Mesodermal cell (in vitro differentiated cells): ENCODE measurements at regions not wholly inside any gene's neighbourhood (a gene's known extent, or its start where the extent isn't known, plus 50 kb on each side); places are given as distances from the start of the nearest gene placed in this dataset.
"Not testable (repeated sequence)": the region's sequence is repeated elsewhere in the genome, so short reads cannot be mapped to it uniquely, and the experiment has no call there.

Experiments
- H3K27ac ChIP-seq: 2 replicates; pipeline ENCODE4 v1.7.0; 2013; ENCODE audit warnings: mild to moderate bottlenecking, low read depth, low read length, moderate library complexity; ENCODE audit not compliant: severe bottlenecking
- H3K36me3 ChIP-seq: 2 replicates; pipeline ENCODE4 v1.7.1; 2013; ENCODE audit warnings: mild to moderate bottlenecking, low read length, moderate library complexity; ENCODE audit not compliant: control insufficient read depth, insufficient read depth
- H3K4me1 ChIP-seq: one replicate; pipeline ENCODE4 v1.7.1; 2013; ENCODE audit warnings: mild to moderate bottlenecking, low read length; ENCODE audit not compliant: insufficient read depth, control insufficient read depth, poor library complexity, severe bottlenecking
- H3K4me3 ChIP-seq: 2 replicates; pipeline ENCODE4 v1.7.0; 2013; ENCODE audit warnings: low read length, control low read depth, mild to moderate bottlenecking; ENCODE audit not compliant: insufficient read depth, poor library complexity, severe bottlenecking; ENCODE audit errors: extremely low read depth
- H3K9me3 ChIP-seq: 2 replicates; pipeline ENCODE4 v1.7.1; 2013; ENCODE audit warnings: mild to moderate bottlenecking, low read length, moderate library complexity; ENCODE audit not compliant: control insufficient read depth
- WGBS, 2 experiments: methylation state at CpG; one replicate each; pipeline ENCODE4 v1.1.5; 2013; ENCODE audit warnings: missing lambda C conversion rate in 2 of 2; ENCODE audit not compliant: insufficient coverage in 2 of 2; 5-methylcytosine and 5-hydroxymethylcytosine counted together

DNA sequence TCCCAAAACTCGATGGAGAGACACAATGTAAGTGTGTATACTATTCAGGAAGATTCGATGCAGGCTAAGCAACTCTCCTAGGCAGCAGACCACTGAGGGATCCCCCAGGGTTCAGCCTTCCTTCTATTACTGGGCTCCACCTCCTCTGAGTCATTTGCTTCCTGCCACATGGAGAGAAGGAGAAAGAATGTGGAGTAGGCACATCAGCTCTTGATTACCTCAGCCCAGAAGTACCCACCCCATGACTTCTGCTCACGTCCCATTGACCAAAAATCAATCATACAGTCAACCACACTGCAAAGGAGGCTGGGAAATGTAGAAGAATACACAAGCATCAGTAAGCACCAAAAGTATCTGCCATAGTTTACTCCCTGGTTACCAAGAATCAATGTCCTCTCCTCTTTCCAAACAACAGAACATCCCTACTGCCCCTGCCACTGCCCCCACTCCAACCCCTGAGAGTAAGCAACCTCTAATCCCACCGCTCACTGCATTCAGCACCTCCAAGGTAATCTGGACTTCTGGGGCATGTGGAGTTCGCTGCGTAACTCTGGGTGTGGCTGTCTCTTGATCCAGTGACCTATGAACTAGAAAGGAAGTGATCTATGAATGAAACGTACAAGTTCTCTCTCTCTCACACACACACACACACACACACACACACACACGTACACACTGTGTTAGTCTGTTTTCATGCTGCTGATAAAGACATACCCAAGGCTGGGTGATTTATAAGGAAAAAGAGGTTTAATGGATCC is 91.2 kb upstream of the C1QTNF7 start:
- 62 to 100% methylated on average over 2 of the region's 8 CpGs for WGBS, 2 experiments
- Histone ChIP-seq H3K27ac (peak overlapping the region; percentile 63), H3K4me1 (peaks cover 16% of the 10 kb centered on the region), H3K4me3 (no peak overlapping the region), H3K9me3 (no peaks in the 10 kb centered on the region), H3K36me3 (no peaks in the 10 kb centered on the region)

DNA sequence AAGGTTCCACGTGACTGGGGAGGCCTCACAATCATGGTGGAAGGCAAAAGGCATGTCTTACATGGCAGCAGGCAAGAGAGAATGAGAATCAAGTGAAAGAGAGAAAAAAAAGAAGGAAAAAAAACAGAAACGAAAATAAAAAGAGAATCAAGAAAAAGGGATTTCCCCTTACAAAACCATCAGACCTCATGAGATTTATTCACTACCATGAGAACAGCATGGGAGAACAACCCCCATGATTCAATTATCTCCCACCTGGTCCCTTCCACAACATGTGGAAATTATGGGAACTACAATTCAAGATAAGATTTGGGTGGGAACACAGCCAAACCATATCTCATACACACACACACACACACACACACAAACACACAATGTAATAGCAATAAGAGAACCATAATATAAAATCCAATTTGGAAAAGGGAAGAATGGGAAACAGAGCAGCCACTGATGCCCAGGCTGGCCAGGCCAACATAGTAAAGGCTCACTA is 90.6 kb upstream of the C1QTNF7 start:
- H3K36me3 ChIP-seq, H3K4me3 ChIP-seq, H3K27ac ChIP-seq, H3K9me3 ChIP-seq: not testable (repeated sequence)
- 89 to 90% methylated on average over 1 of the region's 2 CpGs for WGBS, 2 experiments
- H3K4me1 ChIP-seq, result peaks cover 22% of the 10 kb centered on the region

DNA sequence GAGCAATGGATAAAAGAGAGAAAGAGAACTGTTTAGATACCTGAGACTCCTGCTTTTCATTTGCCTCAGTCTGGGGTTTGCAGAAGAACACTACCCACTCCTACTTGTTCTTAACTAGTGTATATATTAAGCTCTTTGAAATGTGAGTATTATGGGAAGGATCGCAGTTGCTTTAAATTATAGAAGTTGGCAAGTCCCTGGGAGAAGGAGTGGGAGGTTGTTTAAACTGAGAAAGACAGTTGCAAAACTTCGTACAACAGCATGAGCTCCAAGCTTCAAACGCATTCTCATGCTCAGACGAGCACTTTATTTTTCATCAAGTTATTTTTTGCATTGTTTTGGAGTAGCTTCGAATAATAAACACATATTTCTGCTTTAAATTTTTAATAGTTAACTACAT is 88.1 kb upstream of the C1QTNF7 start:
- Histone ChIP-seq H3K4me3 (no peak overlapping the region), H3K9me3 (no peaks in the 10 kb centered on the region), H3K4me1 (peaks cover 22% of the 10 kb centered on the region), H3K36me3 (no peaks in the 10 kb centered on the region), H3K27ac (no peak overlapping the region)
- WGBS, 2 experiments, result 94 to 100% methylated on average over 1 to 2 of the region's 5 CpGs

DNA sequence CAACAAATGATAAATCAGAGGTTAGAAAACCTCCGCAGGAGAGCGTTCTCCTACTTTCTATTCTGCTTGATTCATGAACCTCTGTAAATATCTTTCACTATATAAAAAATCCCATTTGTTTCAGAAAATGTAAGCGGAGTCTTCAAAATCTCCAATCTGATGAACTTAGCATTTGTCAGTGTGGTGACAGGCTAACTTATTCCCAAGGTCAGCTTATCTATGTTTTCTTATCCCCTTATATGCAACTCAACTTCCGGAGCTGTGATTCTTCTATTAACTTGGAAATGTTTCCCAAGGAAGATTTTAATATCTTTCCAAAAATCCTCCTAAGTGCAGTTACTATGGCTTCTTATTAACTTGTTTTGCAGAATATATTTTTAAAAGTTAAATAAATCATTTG is 87.5 kb upstream of the C1QTNF7 start:
- Histone ChIP-seq H3K36me3 (no peaks in the 10 kb centered on the region), H3K27ac (no peak overlapping the region), H3K4me3 (no peak overlapping the region), H3K9me3 (no peaks in the 10 kb centered on the region), H3K4me1 (peaks cover 22% of the 10 kb centered on the region)
- 100% methylated on average over 1 of the region's 4 CpGs for WGBS, 2 experiments

DNA sequence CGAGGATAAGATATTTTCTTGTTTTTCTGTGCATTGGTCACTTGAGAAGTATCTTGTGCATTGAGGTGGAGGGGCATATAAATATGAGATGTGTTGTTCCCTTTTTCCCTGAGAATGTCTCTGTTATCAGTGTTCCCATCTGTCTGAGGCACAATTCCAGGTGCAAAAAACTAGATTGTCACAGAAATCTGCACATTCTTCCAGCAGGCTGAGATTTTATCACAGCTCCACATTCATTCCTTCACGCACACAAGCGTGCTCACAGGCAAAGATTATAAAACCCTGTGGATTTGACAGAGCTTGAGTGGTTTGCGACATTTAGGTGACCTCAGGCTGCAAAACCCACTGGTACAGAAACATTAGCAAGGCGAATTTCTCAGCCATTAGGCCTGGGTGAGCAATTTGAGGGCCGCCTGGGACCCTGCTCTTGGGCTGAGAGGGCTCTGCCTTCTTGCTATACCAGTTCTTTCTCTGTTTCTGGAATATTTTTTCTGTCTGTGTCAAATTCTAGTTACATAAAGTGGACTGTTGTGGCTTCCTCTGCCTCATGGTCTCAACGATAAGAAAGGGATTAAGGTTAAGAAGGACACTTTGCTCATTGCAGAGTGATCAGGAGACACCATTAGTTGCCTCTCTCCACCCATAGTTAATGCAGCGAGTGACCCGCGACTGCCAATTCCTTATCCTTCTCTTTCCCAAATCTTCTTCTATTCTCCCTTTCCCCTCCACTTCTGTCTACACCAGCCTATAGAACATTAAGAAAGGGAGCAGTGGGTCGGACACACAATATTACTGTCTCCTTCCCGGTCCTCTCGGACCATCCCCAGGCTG is 86.7 kb upstream of the C1QTNF7 start:
- WGBS, 2 experiments, result 89 to 90% methylated on average over 9 of the region's 13 CpGs
- H3K4me3 ChIP-seq, result no peak overlapping the region
- H3K27ac ChIP-seq, result no peak overlapping the region
- H3K36me3 ChIP-seq, result no peaks in the 10 kb centered on the region
- H3K9me3 ChIP-seq, result no peaks in the 10 kb centered on the region
- peaks cover 22% of the 10 kb centered on the region for H3K4me1 ChIP-seq

DNA sequence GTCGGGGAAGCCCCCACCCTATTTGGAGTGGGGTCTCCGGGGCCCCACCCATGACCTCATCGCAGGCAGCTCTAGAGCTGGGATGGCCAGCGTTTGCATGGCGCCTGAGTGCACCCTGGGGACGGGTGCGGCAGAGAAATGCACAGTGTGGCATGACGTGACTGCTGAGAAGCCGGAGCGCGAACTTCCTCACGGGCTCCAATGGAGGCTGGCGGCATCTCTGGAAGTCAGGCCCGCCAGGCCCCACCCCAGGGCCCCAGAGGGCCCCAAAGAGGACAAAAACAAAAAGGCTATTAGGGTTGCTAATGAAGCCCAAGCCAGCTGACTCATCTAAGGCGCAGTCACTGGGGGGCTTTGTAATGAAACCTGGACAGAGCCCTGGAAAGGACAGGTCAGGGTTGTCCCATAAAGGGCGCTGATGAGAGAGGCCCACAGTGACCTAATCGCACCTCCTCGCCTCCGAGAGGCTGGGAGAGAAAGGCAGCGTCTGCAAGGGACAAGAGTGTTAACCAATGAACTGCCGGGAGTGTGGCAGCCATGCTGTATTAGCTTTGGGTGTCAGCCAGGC is 86.0 kb upstream of the C1QTNF7 start:
- Histone ChIP-seq H3K36me3 (no peaks in the 10 kb centered on the region), H3K27ac (no peak overlapping the region), H3K9me3 (no peaks in the 10 kb centered on the region), H3K4me1 (peaks cover 15% of the 10 kb centered on the region), H3K4me3 (no peak overlapping the region)
- WGBS, 2 experiments, result 90 to 96% methylated on average over 15 to 21 of the region's 21 CpGs

DNA sequence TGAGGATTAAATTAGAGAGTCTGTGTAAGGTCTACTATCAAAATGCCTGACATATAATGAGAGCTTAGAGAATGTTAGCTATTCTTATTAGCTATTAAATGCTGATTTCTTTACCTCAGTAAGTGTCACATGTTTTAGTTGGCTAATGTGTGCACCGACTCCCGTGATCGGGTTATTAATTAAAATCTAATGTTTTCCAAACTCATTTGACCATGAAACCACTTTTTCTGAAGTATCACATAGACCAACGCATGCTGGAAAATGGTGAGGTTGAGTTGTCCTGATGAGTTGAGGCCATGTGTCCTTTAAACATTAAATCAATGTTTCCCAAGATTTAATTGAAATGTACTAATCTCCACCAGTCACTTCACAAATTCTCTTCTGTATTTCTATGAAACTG is 84.8 kb upstream of the C1QTNF7 start:
- Histone ChIP-seq H3K9me3 (no peaks in the 10 kb centered on the region), H3K27ac (no peak overlapping the region), H3K36me3 (no peaks in the 10 kb centered on the region), H3K4me1 (peaks cover 26% of the 10 kb centered on the region), H3K4me3 (no peak overlapping the region)
- WGBS, 2 experiments, result no CpG with 5 or more reads among the region's 4 CpGs

DNA sequence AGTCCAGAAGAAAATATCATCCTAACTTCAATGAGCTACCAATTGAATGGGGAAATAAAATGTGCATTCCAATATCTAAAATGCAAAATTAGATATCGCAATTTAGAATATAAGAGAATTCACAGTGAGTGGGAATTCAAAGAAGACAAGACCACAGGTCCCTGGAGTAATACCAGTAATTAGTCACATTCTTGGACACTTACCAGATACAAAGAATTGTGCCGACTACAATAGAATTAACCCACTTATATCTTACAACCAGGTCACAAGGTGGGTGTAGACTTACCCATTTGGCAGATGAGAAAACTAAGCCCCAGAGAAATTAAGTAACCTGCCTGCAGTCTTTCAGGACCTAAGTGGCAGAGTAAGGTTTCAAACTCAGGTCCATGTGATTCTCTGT is 84.3 kb upstream of the C1QTNF7 start:
- 100% methylated on average over 1 of the region's 2 CpGs for WGBS, 2 experiments

DNA sequence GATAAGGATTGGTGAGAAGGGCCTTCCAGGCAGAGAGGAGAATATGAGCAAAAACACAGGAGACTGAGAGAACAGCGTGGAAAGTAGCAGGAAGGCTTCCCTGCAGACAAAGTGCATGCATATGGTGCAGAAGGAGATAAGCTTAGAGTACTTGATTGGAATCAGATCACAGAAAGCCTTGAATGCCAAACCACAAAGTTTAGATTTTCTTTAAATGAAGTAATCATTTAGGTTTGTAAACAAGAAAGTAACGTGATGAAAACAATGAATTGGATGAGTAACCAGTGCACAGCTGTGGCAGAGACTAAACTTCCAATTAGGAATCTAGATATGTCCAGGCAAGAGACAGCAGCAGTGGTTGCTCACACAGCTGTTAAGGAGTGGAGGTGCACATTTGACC is 83.8 kb upstream of the C1QTNF7 start:
- H3K27ac ChIP-seq, result no peak overlapping the region
- WGBS, 2 experiments, result 81 to 85% methylated on average over 2 of the region's 2 CpGs
- no peak overlapping the region for H3K4me3 ChIP-seq
- no peaks in the 10 kb centered on the region for H3K9me3 ChIP-seq
- H3K4me1 ChIP-seq, result peaks cover 37% of the 10 kb centered on the region
- no peaks in the 10 kb centered on the region for H3K36me3 ChIP-seq

More for the DNA sequence above, 84.3 kb upstream of the C1QTNF7 start:
- H3K4me1 ChIP-seq, result peaks cover 32% of the 10 kb centered on the region
- H3K36me3 ChIP-seq, result no peaks in the 10 kb centered on the region
- H3K27ac ChIP-seq, result no peak overlapping the region
- no peaks in the 10 kb centered on the region for H3K9me3 ChIP-seq
- no peak overlapping the region for H3K4me3 ChIP-seq

DNA sequence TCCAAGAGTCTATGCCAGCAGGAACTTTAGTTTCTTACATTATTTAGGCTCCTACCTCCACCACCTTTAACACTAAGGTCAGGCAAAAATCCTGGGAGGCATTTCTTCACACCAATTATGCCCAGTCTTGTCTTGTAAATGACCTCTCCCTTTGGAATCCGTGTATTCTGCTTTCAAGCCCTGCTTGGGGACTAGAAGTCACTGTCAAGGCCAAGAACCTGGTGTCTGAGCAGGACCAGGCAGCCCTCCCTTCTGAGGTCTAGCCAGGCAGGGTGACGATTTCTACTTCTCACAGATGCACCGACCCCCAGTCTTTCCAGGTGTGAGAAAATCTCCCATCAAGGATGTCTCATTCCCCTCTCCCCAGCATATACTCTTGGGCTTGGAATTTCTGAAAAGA is 82.7 kb upstream of the C1QTNF7 start:
- H3K36me3 ChIP-seq, result no peaks in the 10 kb centered on the region
- 0 to 33% methylated on average over 1 of the region's 3 CpGs for WGBS, 2 experiments
- H3K4me3 ChIP-seq, result no peak overlapping the region

More for the DNA sequence above, 82.7 kb upstream of the C1QTNF7 start:
- Histone ChIP-seq H3K27ac (no peak overlapping the region), H3K9me3 (no peaks in the 10 kb centered on the region), H3K4me1 (peaks cover 42% of the 10 kb centered on the region)
